GM21390 (cell line): ENCODE measurements at regions not wholly inside any gene's neighbourhood (a gene's known extent, or its start where the extent isn't known, plus 50 kb on each side); places are given as distances from the start of the nearest gene placed in this dataset.

ENCODE experiments used
- ATAC-seq: cut with Tn5 transposase; IDR thresholded peaks from one replicate; pipeline ENCODE4 v1.9.1; 2021; ENCODE audit not compliant: unreplicated experiment

DNA sequence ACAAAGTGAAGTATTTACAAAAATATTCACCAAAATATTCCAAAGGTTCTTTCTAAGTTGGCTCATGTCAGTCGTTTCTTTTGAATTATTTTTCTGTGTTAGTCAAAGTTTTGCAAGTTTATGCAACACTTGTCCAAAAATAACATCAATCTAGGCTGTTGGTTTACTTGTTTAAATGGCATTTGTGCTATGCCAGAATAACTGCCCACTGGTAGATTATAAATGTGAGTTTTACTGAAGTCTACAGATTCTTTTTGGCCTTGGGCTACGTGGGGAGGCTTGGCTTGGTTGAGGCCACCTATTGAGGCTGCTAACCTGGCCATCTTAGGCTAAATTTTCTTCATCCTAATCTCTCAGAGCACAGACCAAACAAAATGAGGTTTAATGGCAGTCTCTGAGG lies 1091.9 kb upstream of the RAG2 start:
- no peak for ATAC-seq

DNA sequence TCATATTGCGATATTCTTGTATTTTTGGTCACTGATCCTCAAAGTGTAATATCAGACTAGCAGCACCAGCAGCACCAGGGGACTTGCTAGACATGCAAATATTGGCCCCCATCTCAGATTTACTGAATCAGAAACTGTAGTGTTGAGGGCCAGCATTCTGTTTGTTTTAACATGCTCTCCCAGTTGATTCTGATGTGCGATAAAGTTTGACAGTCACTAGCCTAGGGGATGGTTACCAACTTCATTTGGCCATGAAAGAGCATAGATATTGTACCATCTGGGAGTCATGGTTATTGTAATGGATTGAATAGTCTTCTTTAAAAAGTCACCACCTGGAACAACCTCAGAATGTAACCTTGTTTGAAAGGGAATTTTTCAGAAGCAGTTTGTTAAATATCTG lies 1090.4 kb upstream of the RAG2 start:
- no peak for ATAC-seq

DNA sequence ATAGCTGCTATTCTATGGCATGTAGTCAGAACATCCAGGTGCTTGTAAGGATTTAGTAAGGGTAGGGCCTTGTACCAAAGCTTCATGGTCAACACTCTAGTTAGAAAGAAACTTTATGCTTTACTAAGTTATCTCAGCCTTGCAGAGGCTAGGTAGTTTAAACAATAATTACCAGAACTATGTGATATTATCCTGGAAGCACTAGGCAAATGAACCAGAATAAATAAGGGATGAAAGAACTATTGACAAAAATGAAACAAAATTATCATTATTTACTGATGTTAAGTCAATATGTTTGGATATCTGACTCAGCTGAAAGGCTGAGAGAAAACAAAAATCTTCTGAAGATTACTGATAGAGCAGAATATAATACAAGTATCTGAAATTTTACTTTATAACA lies 1089.1 kb upstream of the RAG2 start:
- no peak for ATAC-seq

DNA sequence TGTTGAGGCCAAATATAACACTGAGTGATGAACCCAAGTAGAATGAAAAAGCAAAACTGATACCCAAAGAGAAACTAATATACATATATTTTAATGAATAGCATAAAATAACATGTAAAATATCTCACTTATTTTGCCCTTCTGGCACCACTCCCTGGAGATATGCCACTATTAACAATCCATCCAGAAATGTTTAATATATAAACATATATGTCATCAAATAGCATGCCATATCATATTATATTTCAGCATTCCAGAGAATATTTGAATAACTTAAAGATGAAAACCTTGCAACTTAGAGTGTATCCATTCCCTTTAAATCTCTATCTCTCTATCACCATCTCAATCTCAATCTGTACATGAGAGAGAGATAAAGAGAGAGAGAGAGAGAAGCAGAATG lies 1073.3 kb upstream of the RAG2 start:
- no peak for ATAC-seq

DNA sequence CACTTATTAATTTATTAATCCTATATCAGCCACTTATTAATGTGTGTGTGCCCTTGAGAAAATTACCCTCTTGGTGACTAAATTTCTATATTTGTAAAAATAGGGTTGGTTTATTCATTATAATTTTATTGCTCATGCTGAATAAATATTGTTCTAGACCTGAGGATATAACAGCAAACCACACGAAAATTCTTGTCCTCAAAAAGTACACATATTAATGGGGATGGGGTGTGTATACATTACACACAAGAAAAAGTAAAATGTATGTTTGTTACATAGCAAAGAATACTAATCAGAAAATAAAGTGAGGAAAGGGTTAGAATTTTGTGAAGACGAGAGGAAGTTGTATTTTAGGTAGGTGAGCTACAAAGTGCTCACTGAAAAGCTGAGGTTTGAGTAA lies 1068.9 kb upstream of the RAG2 start:
- ATAC-seq, result no peak

DNA sequence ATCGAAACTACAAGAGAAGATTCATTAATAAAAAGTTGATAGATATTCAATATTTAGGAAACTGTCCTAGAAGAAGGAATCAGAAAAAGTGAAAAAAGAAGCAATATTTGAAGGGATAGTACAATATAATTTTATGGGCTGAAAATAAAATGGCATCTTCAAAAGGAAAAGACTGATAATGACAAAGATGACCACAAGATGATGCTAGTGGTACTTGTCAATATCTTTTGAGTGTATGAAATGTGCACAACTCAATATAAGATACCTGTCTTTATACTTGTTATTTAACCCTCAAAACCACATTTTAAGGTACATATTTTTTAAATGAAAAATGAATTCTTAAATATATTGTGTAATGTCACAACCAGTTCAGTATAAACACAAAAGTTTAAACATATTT lies 1059.6 kb upstream of the RAG2 start:
- ATAC-seq, result no peak

DNA sequence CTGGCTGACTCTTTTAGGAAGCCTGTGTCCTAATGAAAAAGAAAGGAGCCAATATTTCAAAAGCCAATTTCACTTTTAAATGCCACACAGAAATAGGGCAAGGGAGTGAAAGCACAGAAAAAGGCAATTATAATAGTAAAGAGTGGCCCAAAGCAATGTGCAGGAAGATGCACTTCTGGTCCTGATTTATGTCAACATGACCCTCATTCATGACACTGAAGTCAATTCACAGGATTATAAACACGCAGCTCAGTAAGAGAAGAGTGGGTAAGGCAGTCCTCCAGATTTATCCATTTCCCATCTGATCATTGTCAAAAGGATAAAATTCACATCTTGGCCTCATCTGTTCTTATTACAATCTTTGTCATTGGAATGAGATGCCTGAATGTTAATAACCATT lies 1049.7 kb upstream of the RAG2 start:
- ATAC-seq, result no peak

DNA sequence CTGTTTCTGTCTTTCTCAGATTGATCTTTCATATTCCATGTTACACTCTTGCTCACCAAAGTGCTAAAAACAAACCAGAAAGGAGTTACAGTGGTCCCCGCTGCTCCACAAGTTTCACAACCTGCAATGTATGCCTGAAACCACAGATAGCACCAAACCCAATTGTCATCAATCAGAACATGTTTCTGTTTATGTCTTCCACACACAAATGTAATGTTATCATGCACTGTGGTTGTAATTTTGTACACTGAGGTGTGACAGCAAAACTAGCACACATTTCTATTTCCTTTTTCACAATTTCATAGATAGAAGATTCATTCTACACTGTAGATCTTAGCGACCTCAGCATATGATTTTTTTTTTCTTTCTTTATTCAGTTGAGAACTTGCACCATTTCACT lies 1045.9 kb upstream of the RAG2 start:
- no peak for ATAC-seq

DNA sequence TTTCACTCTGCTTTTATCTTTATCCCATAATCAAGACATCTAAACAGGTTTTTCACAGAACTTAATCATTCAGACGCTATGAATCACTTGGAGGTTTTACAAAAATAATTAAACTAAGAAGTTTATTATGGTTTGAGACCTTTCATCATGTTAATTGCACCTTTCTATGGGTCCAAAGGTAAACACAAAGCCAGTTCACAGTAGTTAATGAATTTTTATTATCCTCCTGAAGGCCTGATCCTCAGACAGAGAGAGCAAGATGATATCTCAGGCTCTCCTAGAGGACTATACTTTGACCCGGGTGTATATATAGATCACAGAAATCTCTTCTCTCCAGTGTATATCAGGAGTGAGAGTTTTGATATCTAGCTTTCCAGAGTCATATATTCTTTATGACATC lies 1044.3 kb upstream of the RAG2 start:
- no peak for ATAC-seq

DNA sequence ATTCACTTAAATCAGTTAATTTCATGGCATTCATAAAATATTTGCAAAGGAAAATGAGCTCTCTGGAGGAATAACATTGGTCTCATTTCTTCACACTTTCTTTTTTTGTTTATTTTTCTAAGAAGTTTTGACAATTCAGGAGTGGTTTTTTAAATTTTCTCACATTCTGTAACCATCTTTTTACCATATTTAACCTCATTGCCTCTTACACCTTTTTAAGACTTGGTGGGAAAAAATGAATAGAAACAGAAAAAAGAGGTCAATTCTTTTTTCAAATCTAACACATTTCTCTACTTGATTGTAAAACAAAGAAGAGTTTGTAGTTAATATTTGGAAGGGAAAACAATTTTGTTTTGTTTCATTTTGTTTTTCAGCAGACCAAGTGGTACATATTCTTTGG lies 1034.7 kb upstream of the RAG2 start:
- ATAC-seq, result no peak

DNA sequence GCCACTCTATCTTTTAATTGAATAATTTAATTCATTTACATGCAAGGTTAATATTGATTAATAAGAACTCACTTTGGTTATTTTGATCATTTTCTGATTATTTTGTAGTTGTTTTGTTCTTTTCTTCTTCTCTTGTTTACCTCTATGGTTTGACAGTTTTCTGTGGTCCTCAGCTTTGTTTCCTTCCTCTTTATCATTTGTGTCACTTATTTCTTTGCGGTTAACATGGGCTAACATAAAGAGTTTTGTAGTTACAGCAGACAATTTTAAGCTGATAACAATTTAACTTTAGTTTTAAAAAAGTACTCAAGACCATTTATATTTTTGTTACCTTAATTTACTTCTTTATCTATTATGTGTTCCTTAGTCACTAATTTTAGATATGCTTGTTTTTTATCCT lies 1032.8 kb upstream of the RAG2 start:
- ATAC-seq, result no peak

DNA sequence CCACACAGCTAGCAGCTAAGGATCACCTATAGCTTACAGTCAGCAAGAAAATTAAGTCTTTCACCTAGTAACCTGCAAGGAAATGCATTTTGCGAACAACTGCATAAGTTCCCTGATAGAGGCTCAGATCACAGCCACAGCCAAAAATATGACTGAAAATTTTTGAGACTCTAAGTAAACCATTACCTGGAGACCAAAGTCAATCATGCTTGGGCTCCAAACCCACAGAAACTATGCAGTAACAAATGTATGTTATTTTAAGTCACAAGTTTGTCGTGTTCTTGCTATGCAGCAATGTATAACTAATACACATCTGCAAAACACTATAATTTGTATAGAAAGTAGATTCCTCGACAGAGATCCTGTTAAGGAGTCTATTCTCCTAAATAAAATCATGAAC lies 1025.7 kb upstream of the RAG2 start:
- ATAC-seq, result no peak

DNA sequence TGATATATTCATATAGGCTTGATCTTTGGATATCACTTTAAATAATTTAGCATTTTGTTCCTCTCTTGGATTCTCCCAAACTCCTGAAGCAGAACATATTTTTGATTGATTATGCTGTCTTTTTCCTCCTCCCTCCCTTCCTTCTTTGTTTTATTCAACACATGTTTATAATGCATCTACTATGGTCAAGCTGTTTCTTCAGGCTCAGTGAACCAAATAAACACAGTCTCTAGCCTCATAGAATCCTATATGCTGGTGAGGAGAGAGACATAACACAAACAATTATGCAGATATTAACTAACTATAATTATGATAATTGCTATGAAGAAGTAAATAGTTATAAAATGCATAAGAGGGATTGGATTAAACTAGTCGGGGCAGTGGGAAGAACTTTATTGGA lies 1023.6 kb upstream of the RAG2 start:
- no peak for ATAC-seq

DNA sequence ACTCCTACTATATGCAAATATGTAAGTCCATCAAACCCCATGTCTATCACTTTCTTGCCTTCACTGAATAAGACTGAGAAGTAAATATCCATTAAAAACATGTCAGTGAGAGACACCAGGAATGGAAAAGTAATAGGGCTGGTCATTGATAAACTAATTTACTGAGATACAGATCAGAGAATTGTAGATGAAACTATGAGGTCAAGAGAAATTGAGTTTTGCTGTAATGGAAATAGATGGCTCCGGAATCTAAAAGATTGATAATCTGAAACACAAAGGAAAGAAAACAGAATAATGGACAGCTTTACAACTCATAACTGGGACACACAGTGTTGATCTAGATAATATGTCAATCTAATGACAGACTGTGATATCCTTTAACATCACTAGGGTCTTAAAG lies 1018.3 kb upstream of the RAG2 start:
- ATAC-seq, result no peak

DNA sequence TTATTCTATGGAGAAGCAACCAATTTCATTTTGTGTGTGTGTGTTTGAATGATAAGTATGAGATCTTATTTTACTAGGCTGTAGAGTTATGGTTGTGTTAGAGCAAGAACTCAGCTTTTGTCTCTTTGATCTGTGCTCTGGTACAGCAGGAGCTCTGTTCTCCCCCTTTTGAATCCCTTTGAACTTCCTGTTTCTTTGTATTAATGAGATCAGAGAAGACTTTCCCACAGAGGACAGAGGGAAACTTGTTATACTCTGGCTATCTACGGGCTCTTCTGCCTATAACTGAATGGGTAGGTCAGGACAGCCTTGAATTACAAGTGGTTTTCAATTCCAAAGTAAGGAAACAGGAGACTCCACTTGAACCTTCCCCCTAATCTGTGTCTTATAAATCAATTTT lies 1015.0 kb upstream of the RAG2 start:
- no peak for ATAC-seq

DNA sequence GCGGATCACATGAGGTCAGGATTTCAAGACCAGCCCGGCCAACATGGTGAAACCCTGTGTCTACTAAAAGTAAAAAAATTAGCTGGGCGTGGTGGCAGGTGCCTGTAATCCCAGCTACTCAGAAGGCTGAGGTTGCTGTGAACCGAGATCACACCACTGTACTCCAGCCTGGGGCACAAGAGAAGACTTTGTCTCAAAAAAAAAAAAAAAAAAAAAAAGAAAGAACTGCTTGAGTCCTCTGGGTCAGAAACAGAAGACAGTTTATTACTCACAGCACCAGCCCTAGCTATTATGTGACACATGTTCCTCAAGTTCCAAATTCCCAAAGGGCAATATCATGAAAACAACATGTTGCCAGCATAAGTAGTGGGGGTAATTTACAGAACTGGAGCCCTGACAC lies 1014.1 kb upstream of the RAG2 start:
- no peak for ATAC-seq

DNA sequence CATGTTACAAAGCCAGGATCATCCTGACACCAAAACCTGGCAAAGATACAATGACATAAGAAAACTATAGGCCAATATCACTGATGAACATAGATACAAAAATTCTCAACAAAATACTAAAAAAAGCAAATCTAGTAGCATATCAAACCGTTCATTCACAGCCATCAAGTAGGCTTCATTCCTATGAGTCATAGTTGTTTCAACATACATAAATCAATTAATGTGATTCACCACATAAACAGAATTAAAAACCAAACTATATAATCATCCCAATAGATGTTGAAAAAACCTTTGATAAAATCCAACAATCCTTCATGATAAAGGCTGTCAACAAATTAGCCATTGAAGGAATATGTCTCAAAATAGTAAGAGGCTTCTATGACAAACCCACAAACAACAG lies 1007.2 kb upstream of the RAG2 start:
- no peak for ATAC-seq

DNA sequence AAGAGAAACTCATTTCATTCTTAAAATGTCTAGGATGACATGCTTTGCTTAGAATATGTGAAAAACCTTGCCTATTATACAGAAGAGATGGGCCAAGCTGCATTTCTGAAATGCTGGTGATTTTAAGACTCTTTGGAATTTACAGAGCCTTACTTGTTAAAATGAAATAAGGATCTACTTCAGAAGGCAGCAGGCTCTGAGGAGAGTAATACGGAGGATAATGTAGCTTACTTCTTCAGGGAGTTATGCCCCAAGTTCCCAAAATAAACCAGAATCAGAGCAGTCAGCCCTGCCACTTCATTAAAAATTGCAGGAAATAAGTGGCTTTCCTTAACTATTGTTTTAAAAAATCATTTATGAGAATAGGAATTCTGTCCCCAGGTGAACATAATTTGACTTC lies 1000.3 kb upstream of the RAG2 start:
- ATAC-seq, result no peak

DNA sequence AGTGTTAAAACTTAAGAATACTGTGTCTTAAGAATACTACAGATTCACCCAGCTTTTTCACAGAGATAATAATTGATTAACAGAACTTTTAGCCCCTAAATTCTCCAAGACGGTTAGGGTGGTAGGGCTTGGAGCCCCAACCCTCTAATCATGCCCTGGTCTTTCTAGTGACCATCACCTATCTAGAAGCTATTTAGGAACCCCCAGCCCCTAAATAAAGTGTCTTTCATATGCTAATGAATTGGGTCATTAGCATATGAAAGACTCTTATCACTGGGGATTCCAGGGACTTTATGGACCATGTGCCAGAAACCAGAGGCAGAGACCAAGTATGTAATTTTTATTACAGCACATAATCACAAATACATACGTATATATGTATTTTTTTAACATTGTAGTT lies 999.7 kb upstream of the RAG2 start:
- no peak for ATAC-seq

DNA sequence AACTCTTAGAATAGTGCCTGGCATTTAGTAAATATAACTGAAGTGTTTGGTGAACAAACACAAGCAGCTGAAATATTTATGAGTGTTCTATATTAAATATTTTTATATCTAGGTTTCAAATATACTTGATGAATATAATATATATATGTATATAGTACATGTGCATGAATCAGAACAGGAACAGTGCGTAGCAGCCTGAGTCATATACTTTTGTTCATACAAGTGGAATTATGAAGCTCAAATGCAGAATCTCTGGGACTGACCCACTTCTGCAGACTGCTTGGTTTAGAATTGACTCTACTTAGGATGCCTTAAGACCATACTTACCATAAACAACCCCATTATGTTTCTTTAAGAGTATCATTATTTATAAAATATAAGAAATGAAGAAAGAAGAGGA lies 997.8 kb upstream of the RAG2 start:
- ATAC-seq, result no peak

DNA sequence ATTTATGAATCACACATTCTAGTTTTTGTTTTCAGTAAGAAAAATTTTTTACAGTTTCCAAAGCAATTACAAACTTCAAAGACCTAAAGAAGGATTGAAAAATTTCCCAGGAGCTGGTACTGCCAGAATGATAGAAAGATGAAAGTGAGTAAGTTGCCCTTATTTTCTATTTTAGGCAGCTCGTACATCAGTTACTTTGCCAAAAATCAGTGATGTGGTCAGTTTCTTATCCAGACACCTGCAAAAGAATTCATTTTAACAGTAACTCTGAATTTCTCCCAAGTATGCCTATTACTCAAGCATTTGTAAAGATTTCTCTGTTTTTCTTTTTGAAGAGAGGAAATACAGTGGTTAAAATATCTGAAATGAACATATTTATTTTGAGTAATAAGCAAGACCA lies 976.3 kb upstream of the RAG2 start:
- ATAC-seq, result no peak

DNA sequence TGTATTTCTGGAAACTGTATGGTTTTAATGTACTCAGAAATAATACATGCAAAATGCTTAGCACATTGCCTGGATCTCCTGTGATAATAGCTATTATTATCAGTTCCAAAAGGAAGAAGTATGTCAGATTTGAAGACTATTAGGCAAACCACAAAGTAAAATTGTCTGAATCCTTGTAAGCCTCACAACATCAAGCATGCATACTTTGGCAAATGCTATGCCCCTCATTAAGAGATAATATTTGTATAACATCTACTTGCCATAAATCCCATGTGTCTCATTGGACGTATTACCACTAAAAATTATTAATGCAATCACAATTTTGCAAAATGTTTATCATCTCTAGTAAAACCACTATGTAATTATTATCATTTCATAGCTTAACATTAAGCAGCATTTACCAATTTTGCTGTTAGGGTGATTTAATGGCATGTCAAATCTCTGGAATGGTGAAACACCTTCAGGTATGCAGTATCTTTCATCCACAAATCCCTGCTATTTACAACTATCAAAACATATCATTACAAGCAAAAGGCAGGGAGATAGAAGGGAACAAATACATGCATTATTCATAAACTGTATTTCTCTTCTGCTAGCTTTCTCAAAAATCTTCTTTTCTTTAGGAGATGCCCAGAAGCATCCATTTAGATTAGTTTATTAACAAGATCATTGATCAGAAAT lies 974.6 kb upstream of the RAG2 start:
- no peak for ATAC-seq

DNA sequence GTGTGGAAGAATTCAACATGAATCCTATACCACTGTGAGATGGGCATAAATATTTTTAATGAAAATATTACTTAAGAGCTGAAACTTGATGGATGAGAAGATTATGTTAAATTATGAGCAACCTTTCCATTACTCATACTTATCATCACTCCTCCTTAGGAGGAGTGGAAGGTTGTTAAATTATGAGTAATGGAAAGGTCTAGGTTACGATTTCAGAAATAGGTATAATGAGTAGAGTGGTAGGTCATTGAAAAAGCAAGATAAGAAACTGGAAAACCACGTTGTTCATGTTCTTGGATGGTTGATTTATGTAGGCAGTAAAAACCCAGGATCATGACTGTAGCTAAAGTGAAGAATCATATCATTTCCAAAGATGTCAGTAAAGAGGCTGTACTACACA lies 973.2 kb upstream of the RAG2 start:
- ATAC-seq, result no peak

DNA sequence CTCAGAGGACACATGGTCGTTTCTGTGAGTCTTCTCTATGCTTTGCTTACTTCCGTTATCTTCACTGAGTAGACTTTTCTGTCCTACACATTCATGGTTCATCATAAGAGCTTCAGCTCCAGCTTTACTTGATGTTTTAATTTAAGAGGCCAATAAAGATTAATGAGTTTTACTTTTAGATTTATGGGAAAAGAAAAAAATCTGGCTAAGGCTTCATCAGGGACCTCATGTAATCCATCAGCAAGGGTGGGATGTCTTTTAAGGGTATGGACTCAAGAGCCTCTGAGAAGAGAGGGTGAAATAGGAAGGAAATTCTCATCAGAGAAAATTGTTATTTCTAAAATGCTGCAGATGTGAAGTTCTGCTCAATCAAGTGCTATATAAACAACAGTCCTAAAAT lies 963.0 kb upstream of the RAG2 start:
- ATAC-seq, result no peak
